ENCODE measurements at regions not wholly inside any gene's neighbourhood (a gene's known extent, or its start where the extent isn't known, plus 50 kb on each side); places are given as distances from the start of the nearest gene placed in this dataset.
"Not testable (repeated sequence)": the region's sequence is repeated elsewhere in the genome, so short reads cannot be mapped to it uniquely, and the experiment has no call there.

- H3K27ac ChIP-seq (ENCODE audit: low read depth, low read length); H3K23me2 ChIP-seq (ENCODE audit: low read depth, low read length); H3K4me3 ChIP-seq (ENCODE audit: extremely low read depth in 1 of 4, insufficient read depth in 2 of 4, low read depth in 3 of 4, low read length in 4 of 4); H3K14ac ChIP-seq (ENCODE audit: insufficient read length); DNase-seq (ENCODE audit: low read depth in 1 of 2, low spot score in 2 of 2); H3K23ac ChIP-seq (ENCODE audit: insufficient read length); FAIRE-seq; H3K79me1 ChIP-seq (ENCODE audit: low read depth, low read length); H2AFZ ChIP-seq (ENCODE audit: low read length); H4K5ac ChIP-seq (ENCODE audit: insufficient read length, low read depth, low read length); H3K4me1 ChIP-seq (replicated peaks in 1 of 4; ENCODE audit: control insufficient read depth in 3 of 4, insufficient read depth in 4 of 4, low read length in 3 of 4); H2BK15ac ChIP-seq (ENCODE audit: low read length); H3K56ac ChIP-seq (replicated peaks; ENCODE audit: insufficient read length, low read depth, low read length); H4K8ac ChIP-seq (ENCODE audit: extremely low read depth, insufficient read depth, low read length); H4K20me1 ChIP-seq (replicated peaks in 1 of 2; ENCODE audit: control insufficient read depth in 1 of 2, insufficient read depth in 2 of 2, low read length in 2 of 2); H2BK12ac ChIP-seq (ENCODE audit: low read depth, low read length); H2BK20ac ChIP-seq (ENCODE audit: low read length); H2BK120ac ChIP-seq (replicated peaks; ENCODE audit: low read depth, low read length); H3K27me3 ChIP-seq (replicated peaks in 1 of 4; ENCODE audit: control insufficient read depth in 3 of 4, extremely low read depth in 1 of 4, insufficient read depth in 3 of 4, low read length in 3 of 4); H3K18ac ChIP-seq (ENCODE audit: extremely low read depth, low read length); H4K91ac ChIP-seq (replicated peaks; ENCODE audit: insufficient read length, low read length); POLR2A ChIA-PET (ENCODE audit: partially characterized antibody); H3K9ac ChIP-seq (replicated peaks in 1 of 4; ENCODE audit: extremely low read depth in 1 of 4, low read depth in 3 of 4, low read length in 3 of 4); H2AK5ac ChIP-seq (ENCODE audit: low read depth, low read length); H3K4me2 ChIP-seq (ENCODE audit: insufficient read depth in 1 of 2, low read depth in 2 of 2, low read length in 2 of 2); CTCF ChIA-PET (ENCODE audit: partially characterized antibody); H3K36me3 ChIP-seq (ENCODE audit: control insufficient read depth in 2 of 4, insufficient read depth in 4 of 4, low read length in 3 of 4); H3K4ac ChIP-seq (replicated peaks; ENCODE audit: insufficient read length, low read depth, low read length); H3K79me2 ChIP-seq (ENCODE audit: control insufficient read depth in 1 of 2, insufficient read depth in 2 of 2, low read length in 2 of 2); H2BK5ac ChIP-seq (ENCODE audit: low read depth, low read length): not testable (repeated sequence)
- 85% methylated on average over 6 of the region's 6 CpGs; no CpG with 5 or more reads in 1 of the 2 experiments for WGBS, 2 experiments (ENCODE audit: extremely low coverage in 1 of 2, insufficient coverage in 1 of 2, insufficient read length in 1 of 2, insufficient replicate concordance in 2 of 2, low coverage in 1 of 2, low lambda C conversion rate in 2 of 2, missing lambda C conversion rate in 1 of 2)
- H3K9me3 ChIP-seq (ENCODE audit: insufficient read depth in 2 of 2, low read depth in 1 of 2, low read length in 1 of 2), result peaks cover 13 to 16% of the 10 kb centered on the region in 2 experiments; a peak in 3 of 4 replicates
These were observed 305.2 kb upstream of the RPS23 start for GRCh38 chr5:82583331-82583730.

Data from H1 (cell line).